ENCODE measurements at regions not wholly inside any gene's neighbourhood (a gene's known extent, or its start where the extent isn't known, plus 50 kb on each side); places are given as distances from the start of the nearest gene placed in this dataset.

DNA sequence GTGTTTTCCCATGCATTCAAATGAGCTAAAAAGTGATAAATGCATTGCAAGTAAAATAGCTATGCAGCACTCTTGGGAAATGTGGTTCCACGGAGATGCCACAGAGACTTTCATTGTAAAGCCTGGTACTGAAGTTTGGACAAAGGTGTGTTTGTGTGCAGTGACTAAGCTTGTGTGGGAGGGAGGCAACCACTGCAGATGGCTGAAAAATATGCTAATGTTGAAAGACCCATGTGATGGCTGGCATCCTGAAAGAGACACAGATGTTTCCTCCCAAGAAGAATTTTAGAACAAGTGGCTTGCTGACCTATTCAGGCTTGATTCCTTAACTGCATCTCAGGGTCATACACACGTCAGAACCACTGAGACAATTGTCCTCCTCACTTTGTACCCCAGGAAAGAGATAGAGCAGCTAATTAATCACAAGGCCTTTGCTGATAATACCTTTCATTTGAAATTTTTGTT is 73.8 kb downstream of the FAM76B start:
- H3K9me3 Mint-ChIP-seq (ENCODE audit: insufficient read depth): no peaks in the 10 kb centered on the region
- Histone ChIP-seq H3K79me2 (ENCODE audit: control insufficient read depth, insufficient read depth, low read length) (no peaks in the 10 kb centered on the region), H3K4me2 (replicated peaks; ENCODE audit: low read depth, low read length, poor library complexity, severe bottlenecking) (peak overlapping the region; percentile 68), H3K9me3 (ENCODE audit: control extremely low read depth in 1 of 3, control insufficient read depth in 2 of 3, insufficient read depth in 1 of 3, low read length in 2 of 3) (peaks cover 2 to 9% (median 9%) of the 10 kb centered on the region in 3 donors), H3K27me3 (replicated peaks in 1 of 4; ENCODE audit: control extremely low read depth in 1 of 4, control insufficient read depth in 3 of 4, insufficient read depth in 4 of 4, low read length in 3 of 4) (no peaks in the 10 kb centered on the region), H3K9ac (ENCODE audit: low read length) (peak overlapping the region; percentile 46), H4K20me1 (ENCODE audit: control insufficient read depth, insufficient read depth, low read length, poor library complexity, severe bottlenecking) (no peaks in the 10 kb centered on the region), H3K4me3 (ENCODE audit: control extremely low read depth in 1 of 5, extremely low read depth in 1 of 5, insufficient read depth in 1 of 5, low read depth in 2 of 5, low read length in 4 of 5) (peak overlapping the region in 4 of 5 experiments; percentile 16 to 55 (median 28)), H3K36me3 (replicated peaks in 1 of 2; ENCODE audit: control extremely low read depth in 1 of 2, control insufficient read depth in 1 of 2, extremely low read depth in 1 of 2, insufficient read depth in 2 of 2, low read length in 1 of 2) (no peaks in the 10 kb centered on the region), H3K4me1 (ENCODE audit: control insufficient read depth in 2 of 2, insufficient read depth in 2 of 2, low read length in 2 of 2) (peaks cover 80 to 84% of the 10 kb centered on the region in 2 donors), H3K27ac (ENCODE audit: low read length in 2 of 2) (peak overlapping the region; percentile 94 to 98), H2AFZ (ENCODE audit: insufficient read depth, low read depth, low read length, poor library complexity, severe bottlenecking) (peak overlapping the region; percentile 25)
- no peaks in the 10 kb centered on the region for H3K27me3 Mint-ChIP-seq
- DNase-seq (peak; percentile 94), ATAC-seq (ENCODE audit: low read depth) (peak; percentile 80)
- WGBS (ENCODE audit: insufficient coverage): 0% methylated on average over 1 of the region's 2 CpGs
- intact Hi-C loops (cut with micrococcal nuclease): loop anchor here (1.0 to 10.0 kb wide), 14 partner anchors 11 to 741 kb away; partner anchors contain the start of genes CWC15, FAM76B, KDM4D and SESN3
- peaks cover 85% of the 10 kb centered on the region for H3K4me1 Mint-ChIP-seq
- peak overlapping the region; percentile 68 for H3K4me3 Mint-ChIP-seq
- no peak for TF ChIP-seq EZH2 (IDR thresholded peaks at IDR 0.05; ENCODE audit: borderline replicate concordance, insufficient read depth, low read depth, low read length, poor library complexity, severe bottlenecking)
- TF ChIP-seq, protein P1, sequence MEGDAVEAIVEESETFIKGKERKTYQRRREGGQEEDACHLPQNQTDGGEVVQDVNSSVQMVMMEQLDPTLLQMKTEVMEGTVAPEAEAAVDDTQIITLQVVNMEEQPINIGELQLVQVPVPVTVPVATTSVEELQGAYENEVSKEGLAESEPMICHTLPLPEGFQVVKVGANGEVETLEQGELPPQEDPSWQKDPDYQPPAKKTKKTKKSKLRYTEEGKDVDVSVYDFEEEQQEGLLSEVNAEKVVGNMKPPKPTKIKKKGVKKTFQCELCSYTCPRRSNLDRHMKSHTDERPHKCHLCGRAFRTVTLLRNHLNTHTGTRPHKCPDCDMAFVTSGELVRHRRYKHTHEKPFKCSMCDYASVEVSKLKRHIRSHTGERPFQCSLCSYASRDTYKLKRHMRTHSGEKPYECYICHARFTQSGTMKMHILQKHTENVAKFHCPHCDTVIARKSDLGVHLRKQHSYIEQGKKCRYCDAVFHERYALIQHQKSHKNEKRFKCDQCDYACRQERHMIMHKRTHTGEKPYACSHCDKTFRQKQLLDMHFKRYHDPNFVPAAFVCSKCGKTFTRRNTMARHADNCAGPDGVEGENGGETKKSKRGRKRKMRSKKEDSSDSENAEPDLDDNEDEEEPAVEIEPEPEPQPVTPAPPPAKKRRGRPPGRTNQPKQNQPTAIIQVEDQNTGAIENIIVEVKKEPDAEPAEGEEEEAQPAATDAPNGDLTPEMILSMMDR (IDR thresholded peaks at IDR 0.05): no peak
- CTCF ChIA-PET: interaction anchor here (0.6 to 8.9 kb wide), 19 partner anchors 10 to 648 kb away, joined by 3 to 117 read pairs (median 6); partner anchors contain the start of genes FAM76B, SESN3 and SRSF8
- POLR2A ChIA-PET: interaction anchor here (0.6 to 2.8 kb wide), 12 partner anchors 8 to 564 kb away, joined by 3 to 38 read pairs (median 6); partner anchors contain the start of genes FAM76B and SESN3
- peak overlapping the region; percentile 92 for H3K27ac Mint-ChIP-seq

Data from B cell (primary cell).